ENCODE measurements at regions not wholly inside any gene's neighbourhood (a gene's known extent, or its start where the extent isn't known, plus 50 kb on each side); places are given as distances from the start of the nearest gene placed in this dataset.
"Not testable (repeated sequence)": the region's sequence is repeated elsewhere in the genome, so short reads cannot be mapped to it uniquely, and the experiment has no call there.

GRCh38 chr20:39738651-39739050, 776.5 kb downstream of the DHX35 start:
- Histone ChIP-seq H3K4me2 (ENCODE audit: low read length) (no peak overlapping the region), H3K27me3 (ENCODE audit: insufficient read depth, low read length) (no peaks in the 10 kb centered on the region), H3K27ac (ENCODE audit: low read depth, low read length, poor library complexity, severe bottlenecking) (no peak overlapping the region), H3K9ac (ENCODE audit: low read length) (no peak overlapping the region), H3K9me2 (ENCODE audit: low read depth, low read length) (no peaks in the 10 kb centered on the region), H2AFZ (ENCODE audit: low read length) (no peak overlapping the region), H4K20me1 (ENCODE audit: insufficient read depth, low read length) (no peaks in the 10 kb centered on the region), H3K79me2 (ENCODE audit: insufficient read depth, low read length) (no peaks in the 10 kb centered on the region), H3F3A (ENCODE audit: insufficient read depth, low read length) (no peaks in the 10 kb centered on the region), H3K9me3 (ENCODE audit: low read length) (no peaks in the 10 kb centered on the region), H3K4me3 (ENCODE audit: low read depth, low read length, poor library complexity, severe bottlenecking) (no peak overlapping the region), H3K36me3 (ENCODE audit: insufficient read depth, low read length) (no peaks in the 10 kb centered on the region), H3K4me1 (ENCODE audit: insufficient read depth, low read length, severe bottlenecking) (no peaks in the 10 kb centered on the region)
- no peak for TF ChIP-seq CTCF (IDR thresholded peaks at IDR 0.05; ENCODE audit: low read length)
- no peak for TF ChIP-seq EZH2 (IDR thresholded peaks at IDR 0.05; ENCODE audit: borderline replicate concordance, low read length)

- Histone ChIP-seq H3K9me3 (ENCODE audit: low read length) (no peaks in the 10 kb centered on the region), H3K36me3 (ENCODE audit: insufficient read depth, low read length) (no peaks in the 10 kb centered on the region), H3K27ac (ENCODE audit: low read depth, low read length, poor library complexity, severe bottlenecking) (no peak overlapping the region), H3K9me2 (ENCODE audit: low read depth, low read length) (no peaks in the 10 kb centered on the region), H3K4me2 (ENCODE audit: low read length) (no peak overlapping the region), H3K9ac (ENCODE audit: low read length) (no peak overlapping the region), H3K4me3 (ENCODE audit: low read depth, low read length, poor library complexity, severe bottlenecking) (no peak overlapping the region), H3K4me1 (ENCODE audit: insufficient read depth, low read length, severe bottlenecking) (no peaks in the 10 kb centered on the region), H3F3A (ENCODE audit: insufficient read depth, low read length) (no peaks in the 10 kb centered on the region), H3K27me3 (ENCODE audit: insufficient read depth, low read length) (no peaks in the 10 kb centered on the region), H3K79me2 (ENCODE audit: insufficient read depth, low read length) (no peaks in the 10 kb centered on the region), H2AFZ (ENCODE audit: low read length) (no peak overlapping the region), H4K20me1 (ENCODE audit: insufficient read depth, low read length) (no peaks in the 10 kb centered on the region)
- no peak for TF ChIP-seq EZH2 (IDR thresholded peaks at IDR 0.05; ENCODE audit: borderline replicate concordance, low read length)
- no peak for TF ChIP-seq CTCF (IDR thresholded peaks at IDR 0.05; ENCODE audit: low read length)
Measured at GRCh38 chr20:39736434-39737327, 774.5 kb downstream of the DHX35 start.

GRCh38 chr20:39725513-39725912, 763.4 kb downstream of the DHX35 start:
- H3K4me1 ChIP-seq (ENCODE audit: insufficient read depth, low read length, severe bottlenecking); H3F3A ChIP-seq (ENCODE audit: insufficient read depth, low read length); H3K27ac ChIP-seq (ENCODE audit: low read depth, low read length, poor library complexity, severe bottlenecking); H3K36me3 ChIP-seq (ENCODE audit: insufficient read depth, low read length); H3K9me2 ChIP-seq (ENCODE audit: low read depth, low read length); H3K79me2 ChIP-seq (ENCODE audit: insufficient read depth, low read length); H2AFZ ChIP-seq (ENCODE audit: low read length); H4K20me1 ChIP-seq (ENCODE audit: insufficient read depth, low read length); H3K9ac ChIP-seq (ENCODE audit: low read length); H3K27me3 ChIP-seq (ENCODE audit: insufficient read depth, low read length); H3K4me2 ChIP-seq (ENCODE audit: low read length); H3K4me3 ChIP-seq (ENCODE audit: low read depth, low read length, poor library complexity, severe bottlenecking); H3K9me3 ChIP-seq (ENCODE audit: low read length): not testable (repeated sequence)

DNA sequence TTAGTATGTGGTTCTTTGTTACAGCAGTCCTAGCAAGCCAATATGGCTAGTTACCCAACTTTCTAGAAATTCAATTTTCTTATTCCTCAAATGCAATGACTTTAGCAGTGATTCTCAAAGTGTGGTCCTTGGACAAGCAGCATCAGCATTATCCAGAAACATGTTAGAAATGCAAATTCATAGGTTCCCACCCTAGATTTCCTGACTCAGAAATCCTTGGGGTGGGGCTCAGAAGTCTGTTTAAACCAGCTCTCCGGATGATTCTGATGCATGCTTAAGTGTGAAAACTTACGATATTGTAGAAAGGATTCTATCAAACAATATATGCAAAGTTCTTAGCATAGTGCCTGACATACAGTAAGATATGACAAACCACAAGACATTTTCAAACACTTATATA, 757.1 kb downstream of the DHX35 start:
- no peaks in the 10 kb centered on the region for H3F3A ChIP-seq (ENCODE audit: insufficient read depth, low read length)
- TF ChIP-seq CTCF (IDR thresholded peaks at IDR 0.05; ENCODE audit: low read length) (no peak), EZH2 (IDR thresholded peaks at IDR 0.05; ENCODE audit: borderline replicate concordance, low read length) (no peak)
- H3K4me2 ChIP-seq (ENCODE audit: low read length), result no peak overlapping the region
- no peaks in the 10 kb centered on the region for H3K79me2 ChIP-seq (ENCODE audit: insufficient read depth, low read length)
- H3K4me3 ChIP-seq (ENCODE audit: low read depth, low read length, poor library complexity, severe bottlenecking), result no peak overlapping the region
- H3K27ac ChIP-seq (ENCODE audit: low read depth, low read length, poor library complexity, severe bottlenecking), result no peak overlapping the region
- H3K36me3 ChIP-seq (ENCODE audit: insufficient read depth, low read length), result no peaks in the 10 kb centered on the region
- H3K9me2 ChIP-seq (ENCODE audit: low read depth, low read length), result no peaks in the 10 kb centered on the region
- no peaks in the 10 kb centered on the region for H3K9me3 ChIP-seq (ENCODE audit: low read length)
- H3K9ac ChIP-seq (ENCODE audit: low read length), result no peak overlapping the region
- H3K27me3 ChIP-seq (ENCODE audit: insufficient read depth, low read length), result no peaks in the 10 kb centered on the region
- no peaks in the 10 kb centered on the region for H4K20me1 ChIP-seq (ENCODE audit: insufficient read depth, low read length)
- H2AFZ ChIP-seq (ENCODE audit: low read length), result no peak overlapping the region
- H3K4me1 ChIP-seq (ENCODE audit: insufficient read depth, low read length, severe bottlenecking), result no peaks in the 10 kb centered on the region
